C4-2B (cell line): ENCODE measurements at regions not wholly inside any gene's neighbourhood (a gene's known extent, or its start where the extent isn't known, plus 50 kb on each side); places are given as distances from the start of the nearest gene placed in this dataset.

Source experiments
- ZFX ChIP-seq: fragments of 450-650 bp; IDR thresholded peaks from 2 replicates; pipeline ENCODE4 v1.6.1; 2017
- TF ChIP-seq, protein P1 (sequence below): fragments of 450-650 bp; conservative IDR thresholded peaks from 2 replicates; pipeline ENCODE4 v1.5.1; 2017; ENCODE audit warnings: mild to moderate bottlenecking

DNA sequence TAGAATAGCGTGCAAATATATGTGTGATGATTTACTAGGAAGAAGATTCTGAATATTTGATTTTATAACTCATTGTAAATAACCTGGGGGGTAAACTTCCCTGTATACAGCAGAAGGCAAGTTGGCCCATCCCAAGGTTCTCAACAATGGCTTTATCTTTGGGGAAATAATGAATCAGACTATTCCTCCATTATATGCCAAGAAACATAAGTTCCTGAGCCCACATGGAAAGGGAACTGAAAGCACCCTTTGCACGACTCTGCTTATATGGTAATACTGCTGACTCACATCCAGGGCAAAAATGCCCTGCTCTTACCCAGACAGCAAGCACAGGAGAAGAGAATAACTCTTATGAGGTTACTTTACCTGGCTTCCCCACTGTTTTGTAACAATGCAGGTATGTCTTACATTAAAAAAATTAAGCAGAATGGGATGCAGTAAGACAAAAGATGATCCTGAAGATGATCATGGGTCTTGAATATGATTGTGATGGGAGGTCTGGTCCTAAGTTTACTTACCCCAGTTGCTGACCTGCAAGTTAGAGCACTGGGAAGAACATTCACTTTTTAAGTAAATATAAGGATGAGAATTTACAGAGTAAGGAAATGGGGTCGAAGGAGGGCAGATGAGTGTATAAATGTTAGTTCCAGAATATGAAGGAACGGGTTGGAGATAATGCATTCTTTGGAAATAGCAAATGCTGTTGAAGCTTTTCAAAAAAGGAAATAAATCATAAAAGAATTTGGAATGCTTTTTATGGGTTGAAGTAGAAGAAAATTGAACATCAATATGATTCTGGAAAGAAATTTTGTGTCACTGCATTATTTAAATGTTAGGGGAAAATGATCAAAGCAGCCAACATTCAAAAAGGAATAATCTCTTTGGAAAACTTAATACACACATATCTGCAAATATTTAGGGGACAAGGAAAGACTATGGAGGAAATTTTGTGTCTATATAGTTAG is 428.4 kb upstream of the MPDZ start:
- TF ChIP-seq, protein P1, sequence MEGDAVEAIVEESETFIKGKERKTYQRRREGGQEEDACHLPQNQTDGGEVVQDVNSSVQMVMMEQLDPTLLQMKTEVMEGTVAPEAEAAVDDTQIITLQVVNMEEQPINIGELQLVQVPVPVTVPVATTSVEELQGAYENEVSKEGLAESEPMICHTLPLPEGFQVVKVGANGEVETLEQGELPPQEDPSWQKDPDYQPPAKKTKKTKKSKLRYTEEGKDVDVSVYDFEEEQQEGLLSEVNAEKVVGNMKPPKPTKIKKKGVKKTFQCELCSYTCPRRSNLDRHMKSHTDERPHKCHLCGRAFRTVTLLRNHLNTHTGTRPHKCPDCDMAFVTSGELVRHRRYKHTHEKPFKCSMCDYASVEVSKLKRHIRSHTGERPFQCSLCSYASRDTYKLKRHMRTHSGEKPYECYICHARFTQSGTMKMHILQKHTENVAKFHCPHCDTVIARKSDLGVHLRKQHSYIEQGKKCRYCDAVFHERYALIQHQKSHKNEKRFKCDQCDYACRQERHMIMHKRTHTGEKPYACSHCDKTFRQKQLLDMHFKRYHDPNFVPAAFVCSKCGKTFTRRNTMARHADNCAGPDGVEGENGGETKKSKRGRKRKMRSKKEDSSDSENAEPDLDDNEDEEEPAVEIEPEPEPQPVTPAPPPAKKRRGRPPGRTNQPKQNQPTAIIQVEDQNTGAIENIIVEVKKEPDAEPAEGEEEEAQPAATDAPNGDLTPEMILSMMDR, result no peak
- no peak for TF ChIP-seq ZFX
